ENCODE measurements at regions not wholly inside any gene's neighbourhood (a gene's known extent, or its start where the extent isn't known, plus 50 kb on each side); places are given as distances from the start of the nearest gene placed in this dataset.
A peak's percentile ranks its signal among the peaks of the same experiment; 100 is the strongest.

DNA sequence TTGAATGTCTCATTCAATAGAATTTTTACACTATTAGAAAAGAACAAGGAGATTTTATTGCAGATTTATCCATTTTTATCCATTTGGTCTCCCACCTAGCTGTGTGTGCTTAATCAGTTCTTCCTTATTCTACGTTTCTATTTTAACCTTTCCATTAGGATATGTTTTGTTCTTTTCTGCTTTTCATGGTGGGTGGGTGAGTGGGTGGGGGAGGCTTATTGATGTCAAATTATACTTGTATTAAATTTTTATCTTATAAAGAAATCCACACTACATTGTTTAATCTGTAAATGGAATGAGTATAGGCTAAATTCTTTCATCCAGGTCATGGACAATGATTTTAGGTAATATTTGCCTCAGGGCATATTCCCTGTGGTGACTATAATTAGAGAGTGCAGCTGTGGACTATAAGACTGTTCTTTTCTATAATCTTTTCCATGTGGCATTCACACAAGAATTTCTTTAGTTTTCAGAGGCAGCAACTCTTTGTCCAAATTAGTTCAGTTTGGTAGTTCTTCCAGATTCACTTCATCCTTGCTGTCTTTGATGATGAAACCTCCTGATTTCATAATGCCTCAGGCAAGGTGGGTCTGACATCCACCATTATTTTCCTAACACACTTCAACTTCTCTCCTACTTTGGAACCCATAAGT is 2451.8 kb downstream of the PCDH7 start:
- no peak for DNase-seq (ENCODE audit: low read depth)

- no peak for DNase-seq (ENCODE audit: low read depth)
These were observed 2456.4 kb downstream of the PCDH7 start for GRCh38 chr4:33176566-33176965.

GRCh38 chr4:33184657-33185290 is 2464.6 kb downstream of the PCDH7 start:
- no peak for DNase-seq (ENCODE audit: low read depth)

DNA sequence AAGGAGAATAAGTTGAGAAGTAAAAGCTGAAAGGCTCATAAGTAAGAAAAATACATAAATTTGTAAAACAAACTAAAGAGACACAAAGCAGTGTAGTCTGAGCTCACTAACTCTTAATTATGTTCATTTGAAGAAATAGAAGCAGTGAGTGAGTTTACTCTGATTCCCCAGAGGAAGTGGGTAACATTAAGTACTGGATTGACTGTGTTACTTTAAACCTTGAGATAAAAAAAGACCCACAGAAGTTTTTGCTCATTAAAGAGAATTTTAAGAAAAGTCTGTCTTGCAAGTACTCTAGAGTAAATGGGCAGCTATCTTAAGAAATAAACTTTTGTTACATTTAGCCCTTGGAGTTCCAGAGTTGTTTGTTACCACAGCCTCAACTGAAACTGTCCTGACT is 2466.9 kb downstream of the PCDH7 start:
- no peak for DNase-seq (ENCODE audit: low read depth)

DNA sequence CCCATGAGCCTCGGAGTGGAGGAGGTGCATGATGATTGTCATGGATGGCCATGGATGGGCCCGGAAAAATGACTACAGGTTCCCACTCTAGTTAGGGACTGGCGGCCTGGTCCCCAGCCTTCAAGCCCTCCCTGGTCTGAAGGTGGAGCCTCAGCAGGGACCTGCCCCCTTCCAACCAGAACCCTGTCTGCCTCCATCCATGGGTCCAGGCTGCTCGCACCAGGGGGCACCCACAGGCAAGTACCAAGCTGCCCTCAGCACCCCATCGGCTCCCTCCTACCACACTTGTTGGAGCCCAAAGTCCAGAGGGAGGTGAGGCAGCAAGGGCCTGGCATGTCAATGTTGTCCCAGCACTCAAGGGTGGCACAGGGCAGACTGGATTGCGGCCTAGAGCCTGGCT is 2468.6 kb downstream of the PCDH7 start:
- DNase-seq (ENCODE audit: low read depth), result no peak

DNA sequence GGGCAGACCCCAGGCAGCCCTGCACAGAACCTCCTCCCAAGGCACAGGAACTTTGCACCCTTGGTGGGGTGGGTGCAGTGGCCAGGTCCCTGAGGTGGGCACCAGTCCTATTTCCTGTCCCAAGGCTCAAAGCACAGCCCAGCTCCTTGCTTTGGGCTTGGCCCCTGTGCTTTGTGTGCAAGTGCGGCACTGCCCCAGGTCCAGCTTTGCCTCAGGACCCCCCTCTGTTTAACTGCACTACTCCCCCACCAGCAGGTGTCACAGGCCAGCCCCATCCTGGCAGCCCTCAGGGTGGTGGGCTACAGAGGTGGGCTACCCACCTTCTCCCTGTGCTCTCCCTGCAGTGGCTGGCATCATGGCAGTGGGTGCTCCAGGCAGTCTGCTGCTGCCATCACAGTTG is 2469.0 kb downstream of the PCDH7 start:
- no peak for DNase-seq (ENCODE audit: low read depth)

DNA sequence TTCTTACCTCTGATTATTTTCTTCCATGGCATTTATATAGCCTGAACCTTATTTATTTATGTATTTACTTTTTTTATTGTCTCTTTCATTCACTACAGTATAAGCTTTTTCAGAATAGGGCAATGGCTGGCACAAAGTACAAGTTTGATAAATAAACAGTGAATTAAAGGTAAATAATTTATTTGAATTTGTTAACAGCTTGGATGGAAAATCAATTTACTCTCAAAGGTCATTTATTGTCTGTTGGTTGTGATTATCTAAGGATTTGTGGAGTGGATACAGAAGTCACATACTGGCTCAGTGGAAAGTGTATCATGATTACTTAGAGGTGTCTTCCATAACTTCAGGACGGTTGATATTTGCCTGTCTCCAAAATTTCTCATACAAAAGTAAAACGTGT is 2472.9 kb downstream of the PCDH7 start:
- DNase-seq (ENCODE audit: low read depth), result no peak

- DNase-seq (ENCODE audit: low read depth), result no peak
These were observed 2480.2 kb downstream of the PCDH7 start for GRCh38 chr4:33200377-33200776.

GRCh38 chr4:33218238-33218637 is 2498.1 kb downstream of the PCDH7 start:
- DNase-seq (ENCODE audit: low read depth), result no peak

DNA sequence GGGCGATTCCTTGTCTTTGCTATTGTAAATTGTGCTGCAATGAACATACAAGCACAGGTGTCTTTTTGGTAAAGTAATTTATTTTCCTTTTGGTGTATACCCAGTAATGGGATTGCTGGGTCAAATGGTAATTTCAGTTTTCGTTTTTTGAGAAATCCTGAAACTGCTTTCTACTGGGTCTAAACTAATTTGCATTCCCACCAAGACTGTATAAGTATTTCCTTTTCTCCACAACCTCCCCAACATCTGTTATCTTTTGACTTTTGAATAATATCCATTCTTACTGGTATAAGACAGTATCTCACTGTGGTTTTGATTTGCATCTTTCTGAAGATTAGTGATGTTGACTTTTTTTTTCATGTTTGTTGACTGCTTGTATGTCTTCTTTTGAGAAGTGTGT is 2506.0 kb downstream of the PCDH7 start:
- no peak for DNase-seq (ENCODE audit: low read depth)

- no peak for DNase-seq (ENCODE audit: low read depth)
These were observed 2506.6 kb downstream of the PCDH7 start for GRCh38 chr4:33226783-33227182.

- DNase-seq (ENCODE audit: low read depth), result no peak
These were observed 2534.9 kb downstream of the PCDH7 start for GRCh38 chr4:33255094-33255493.

DNA sequence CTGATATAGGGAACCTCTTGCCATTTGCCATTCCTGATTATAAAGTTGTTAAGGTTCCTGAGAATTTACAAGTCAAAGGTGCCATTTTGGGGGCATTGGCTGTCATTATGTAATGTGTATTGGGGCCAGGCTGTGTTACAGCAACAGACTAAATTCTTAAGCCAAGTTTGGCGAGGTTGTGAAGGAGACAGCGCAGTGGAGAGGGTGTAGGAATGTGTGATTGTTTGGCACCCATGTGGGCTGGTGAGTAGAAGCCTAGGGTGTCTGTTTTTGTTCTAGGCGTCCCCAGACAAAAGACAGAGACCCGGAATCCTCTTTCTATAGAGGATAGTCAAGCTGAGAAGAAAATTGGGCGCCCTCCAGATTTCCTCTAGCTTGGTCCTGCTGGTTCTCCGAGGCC is 2535.3 kb downstream of the PCDH7 start:
- DNase-seq (ENCODE audit: low read depth), result no peak

- peak; percentile 87 for DNase-seq (ENCODE audit: low read depth)
These were observed 2542.7 kb downstream of the PCDH7 start for GRCh38 chr4:33262824-33263223.

GRCh38 chr4:33268776-33269175 is 2548.6 kb downstream of the PCDH7 start:
- no peak for DNase-seq (ENCODE audit: low read depth)

DNA sequence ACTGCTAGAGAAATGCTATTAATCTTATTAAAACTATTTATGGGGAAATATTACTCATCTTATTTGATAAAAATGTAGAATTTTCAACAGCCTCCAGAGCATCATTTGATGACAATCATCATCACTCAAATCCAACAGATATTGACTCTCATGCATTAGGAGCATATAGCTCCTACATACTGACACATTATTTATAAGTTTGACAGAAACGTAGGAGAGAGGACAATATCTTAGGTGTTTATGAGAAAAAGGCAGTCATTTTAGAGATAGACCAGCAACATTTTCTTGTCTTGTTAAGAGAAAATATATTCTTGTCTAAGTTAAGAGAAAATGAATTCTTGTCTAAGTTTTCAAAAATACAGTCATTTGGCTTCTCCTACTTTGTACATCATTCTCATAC is 2550.2 kb downstream of the PCDH7 start:
- DNase-seq (ENCODE audit: low read depth), result no peak

GRCh38 chr4:33272722-33273121 is 2552.6 kb downstream of the PCDH7 start:
- no peak for DNase-seq (ENCODE audit: low read depth)

GRCh38 chr4:33283818-33284217 is 2563.6 kb downstream of the PCDH7 start:
- no peak for DNase-seq (ENCODE audit: low read depth)

DNA sequence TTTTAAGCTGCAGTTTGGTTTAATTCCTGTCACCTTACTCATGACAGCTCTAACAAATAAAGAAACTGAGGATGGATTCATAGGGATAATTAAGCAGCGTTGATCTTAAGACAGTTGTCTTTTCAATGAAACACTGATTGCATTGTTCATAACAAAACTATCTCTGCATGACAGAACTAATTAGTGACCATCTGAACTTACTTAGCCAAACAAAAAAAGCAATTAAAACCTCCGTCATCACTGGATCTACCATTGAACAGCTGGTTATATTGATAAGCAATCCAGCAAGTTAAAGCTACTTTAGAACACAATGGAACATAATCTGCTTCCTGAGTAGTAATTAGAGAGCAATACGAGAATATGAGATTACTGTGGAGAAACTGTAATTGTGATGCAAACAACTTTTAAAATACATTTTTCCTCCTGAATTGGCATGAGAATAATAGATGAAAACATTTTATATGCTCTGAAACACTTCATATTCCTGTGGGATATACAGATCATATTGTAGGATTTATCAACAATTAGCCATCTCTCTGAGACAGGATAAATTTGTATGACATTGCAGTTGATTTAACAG is 2576.8 kb downstream of the PCDH7 start:
- no peak for DNase-seq (ENCODE audit: low read depth)

GRCh38 chr4:33302321-33302720 is 2582.2 kb downstream of the PCDH7 start:
- no peak for DNase-seq (ENCODE audit: low read depth)

GRCh38 chr4:33306131-33306530 is 2586.0 kb downstream of the PCDH7 start:
- DNase-seq (ENCODE audit: low read depth), result no peak

- no peak for DNase-seq (ENCODE audit: low read depth)
These were observed 2595.9 kb downstream of the PCDH7 start for GRCh38 chr4:33316033-33316432.

DNA sequence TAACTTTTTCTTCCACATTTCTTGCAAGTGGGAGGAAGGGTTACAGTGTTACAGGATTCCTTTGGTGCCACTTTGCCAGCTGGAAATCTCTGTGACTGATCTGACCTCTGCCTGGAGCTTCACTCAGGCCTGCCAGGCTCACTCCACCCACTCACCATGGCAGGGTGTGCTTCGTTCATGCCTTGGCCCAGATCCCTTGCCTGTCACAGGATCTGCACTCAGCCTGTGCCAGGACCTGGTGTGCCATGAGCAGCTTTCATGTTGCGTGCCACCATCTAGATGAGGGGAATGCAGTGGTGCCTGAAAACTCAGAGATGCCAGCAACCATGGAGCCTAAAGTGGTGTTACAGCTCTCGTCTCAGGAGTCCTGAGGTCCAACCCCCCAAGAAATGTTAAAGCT is 2596.4 kb downstream of the PCDH7 start:
- DNase-seq (ENCODE audit: low read depth), result no peak

GRCh38 chr4:33323393-33323792 is 2603.2 kb downstream of the PCDH7 start:
- no peak for DNase-seq (ENCODE audit: low read depth)

All from EH (cell line).